NCI-H1694 treated with DMSO at 0.1 percent for 48 hours (cell line): ENCODE measurements at regions not wholly inside any gene's neighbourhood (a gene's known extent, or its start where the extent isn't known, plus 50 kb on each side); places are given as distances from the start of the nearest gene placed in this dataset.

ENCODE experiments used
- DNase-seq: peaks from one replicate; lab custom pipeline; 2025; lab: John Stamatoyannopoulos, UW

GRCh38 chr16:66289051-66289680, 77.3 kb upstream of the CDH5 start:
- DNase-seq: no peak

- no peak for DNase-seq
Observed at GRCh38 chr16:66287926-66288325, 78.6 kb upstream of the CDH5 start.

- DNase-seq: no peak
Observed at GRCh38 chr16:66287416-66287815, 79.1 kb upstream of the CDH5 start.

DNA sequence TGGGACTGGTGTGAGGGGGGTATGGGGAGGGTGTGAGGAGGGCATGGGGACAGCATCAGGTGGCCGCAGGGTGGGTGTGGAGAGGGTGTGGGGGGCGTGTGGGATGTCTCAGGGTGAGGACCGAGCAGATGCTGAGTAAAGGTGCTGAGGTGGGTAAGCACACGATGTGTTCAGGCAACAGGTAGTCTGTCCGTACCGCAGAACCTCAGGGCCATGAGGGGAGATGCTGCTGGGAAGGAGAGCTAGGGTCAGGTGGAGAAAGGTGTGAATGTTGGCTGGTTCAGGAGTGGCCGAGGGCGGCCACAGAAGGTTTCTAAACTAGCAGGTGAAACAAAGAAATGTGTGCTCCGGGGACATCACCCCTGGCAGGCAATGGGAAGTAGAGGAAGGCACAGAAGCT, 80.0 kb upstream of the CDH5 start:
- DNase-seq: no peak

DNA sequence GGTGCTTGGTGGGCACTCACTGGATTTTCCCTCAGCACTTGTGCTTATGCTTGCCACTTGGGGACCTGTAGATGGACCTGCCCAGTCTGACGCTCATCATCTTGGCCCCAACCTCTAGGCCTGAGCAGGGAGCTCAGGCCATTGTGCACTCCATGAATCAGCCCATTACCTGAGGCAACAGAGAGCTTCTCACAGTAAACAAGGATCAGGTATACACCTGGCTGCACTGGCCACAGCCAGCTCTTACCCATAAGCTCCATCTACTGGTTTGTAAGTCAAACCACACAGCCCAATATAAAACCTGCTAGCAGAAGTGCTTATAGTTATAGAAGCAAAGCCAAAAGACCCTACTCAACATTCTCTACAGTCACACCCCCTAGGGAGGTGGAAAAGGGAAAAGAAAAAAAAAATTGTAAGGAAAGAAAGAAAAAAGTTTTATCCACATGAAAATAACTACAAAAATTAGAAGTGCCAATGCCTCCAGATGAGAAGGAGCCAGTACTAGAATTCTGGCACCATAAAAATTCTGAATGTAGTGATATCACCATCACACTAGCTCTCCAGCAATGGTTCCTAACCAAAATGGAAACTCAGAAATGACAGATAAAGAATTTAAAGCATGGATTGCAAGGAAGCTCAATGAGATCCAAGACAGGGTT, 87.8 kb upstream of the CDH5 start:
- DNase-seq: no peak

GRCh38 chr16:66278111-66278531, 88.4 kb upstream of the CDH5 start:
- no peak for DNase-seq

DNA sequence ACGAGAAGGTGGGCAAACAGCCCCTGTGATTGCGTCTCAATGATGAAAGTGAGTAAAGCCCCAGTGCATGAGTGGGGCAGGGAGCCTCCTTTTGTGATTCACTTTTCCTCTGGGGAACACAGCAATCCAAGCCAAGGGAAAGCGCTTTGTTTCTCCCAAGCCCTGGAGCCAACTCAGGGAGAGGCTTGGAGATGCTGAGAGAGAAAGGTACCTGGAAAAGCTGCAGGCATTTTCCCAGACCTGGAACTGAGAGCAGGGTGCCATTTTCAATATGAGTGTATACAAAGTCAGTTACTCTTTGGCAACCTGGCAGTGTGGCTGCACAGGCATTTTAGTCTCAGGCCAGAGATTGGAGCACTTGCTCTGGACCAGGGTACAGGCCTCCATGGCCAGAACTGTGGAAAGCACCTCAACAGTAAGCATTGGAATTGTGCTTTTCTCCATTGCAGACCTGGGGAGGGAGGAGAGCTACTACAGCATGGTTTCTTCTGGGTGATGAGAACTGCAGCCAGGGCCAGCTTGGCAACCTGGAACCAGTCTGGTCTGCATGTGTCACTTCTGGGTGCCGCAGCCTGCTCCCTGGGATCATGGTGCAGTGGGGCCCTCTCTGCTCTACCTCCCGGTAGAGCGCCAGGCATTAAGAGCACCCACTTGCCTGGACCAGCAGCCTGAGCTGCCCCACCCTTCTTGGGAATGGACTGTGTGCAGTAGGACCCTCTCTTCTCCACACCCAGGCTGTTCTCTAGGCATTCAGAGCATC, 89.0 kb upstream of the CDH5 start:
- no peak for DNase-seq

GRCh38 chr16:66275775-66276428, 90.6 kb upstream of the CDH5 start:
- peak; percentile 61 for DNase-seq

DNA sequence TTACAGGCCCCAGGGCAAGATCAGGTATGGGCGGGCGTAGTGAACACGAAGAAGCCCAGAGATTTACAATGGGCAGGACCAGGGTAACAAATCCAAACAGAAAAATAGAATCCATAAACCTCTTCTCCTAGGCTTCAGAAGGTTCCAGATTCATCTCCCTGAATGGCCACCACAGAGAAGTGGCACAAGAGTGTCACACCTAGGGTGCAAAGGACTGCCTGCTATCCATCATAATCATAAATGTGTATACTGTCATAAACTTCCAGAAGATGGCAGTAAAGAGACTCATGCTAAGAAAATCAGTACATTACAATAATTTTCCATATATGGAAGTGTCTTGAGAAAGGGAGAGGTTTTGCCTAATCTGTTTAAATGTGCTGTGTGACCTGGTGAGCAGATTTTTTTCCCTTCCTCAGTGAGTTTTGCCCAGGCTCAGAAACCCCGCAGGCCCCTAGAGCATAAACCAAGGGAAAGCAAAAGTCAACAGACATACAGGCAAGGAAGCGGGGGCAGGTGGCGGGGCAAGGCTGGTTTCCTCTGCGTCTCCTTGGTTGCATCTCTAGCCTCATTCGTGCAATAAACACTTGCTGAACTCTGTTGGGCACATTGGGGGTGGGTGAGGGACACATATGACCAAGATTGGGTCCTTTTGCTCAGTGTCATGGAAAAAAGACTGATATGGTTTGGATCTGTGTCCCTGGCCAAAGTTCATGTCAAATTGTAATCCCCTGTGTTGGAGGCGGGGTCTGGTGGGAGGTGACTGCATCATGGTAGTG, 92.0 kb upstream of the CDH5 start:
- DNase-seq: peak; percentile 42

DNA sequence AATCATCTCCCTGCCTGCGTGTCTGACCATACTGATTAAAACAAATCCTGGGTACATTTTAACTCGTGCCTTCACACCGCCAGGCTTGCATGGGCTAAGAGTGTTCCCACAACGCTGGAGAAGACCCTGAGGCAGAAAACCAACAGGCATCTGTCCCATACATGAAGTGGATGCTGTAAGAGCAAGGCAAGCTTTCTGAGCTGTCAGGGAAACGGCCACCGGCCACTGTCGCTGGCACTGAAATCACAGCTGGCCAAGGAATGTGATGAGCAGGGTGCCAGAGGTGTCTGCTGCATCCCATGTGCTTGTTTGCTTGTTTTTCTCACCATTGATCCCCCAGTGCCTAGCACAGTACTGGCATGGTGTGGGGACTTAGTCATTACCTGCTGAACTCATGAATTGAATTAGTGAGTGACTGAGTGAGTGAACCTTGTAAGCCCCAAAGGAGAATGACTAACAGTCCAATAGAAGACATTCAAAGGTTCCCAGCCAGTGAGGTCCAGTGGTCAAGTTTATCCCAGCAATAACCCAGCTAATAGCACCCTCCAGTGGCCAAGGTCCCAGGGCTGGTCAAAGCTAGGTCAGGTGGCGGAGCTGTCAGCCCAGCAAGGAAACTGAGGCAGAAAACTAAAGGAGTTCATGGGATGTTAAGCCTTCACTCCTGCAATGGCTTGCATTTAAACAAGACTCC, 92.7 kb upstream of the CDH5 start:
- DNase-seq: no peak

- DNase-seq: no peak
Observed at GRCh38 chr16:66273053-66273452, 93.4 kb upstream of the CDH5 start.

GRCh38 chr16:66272461-66272860, 94.0 kb upstream of the CDH5 start:
- no peak for DNase-seq

GRCh38 chr16:66271074-66272060, 95.1 kb upstream of the CDH5 start:
- no peak for DNase-seq

DNA sequence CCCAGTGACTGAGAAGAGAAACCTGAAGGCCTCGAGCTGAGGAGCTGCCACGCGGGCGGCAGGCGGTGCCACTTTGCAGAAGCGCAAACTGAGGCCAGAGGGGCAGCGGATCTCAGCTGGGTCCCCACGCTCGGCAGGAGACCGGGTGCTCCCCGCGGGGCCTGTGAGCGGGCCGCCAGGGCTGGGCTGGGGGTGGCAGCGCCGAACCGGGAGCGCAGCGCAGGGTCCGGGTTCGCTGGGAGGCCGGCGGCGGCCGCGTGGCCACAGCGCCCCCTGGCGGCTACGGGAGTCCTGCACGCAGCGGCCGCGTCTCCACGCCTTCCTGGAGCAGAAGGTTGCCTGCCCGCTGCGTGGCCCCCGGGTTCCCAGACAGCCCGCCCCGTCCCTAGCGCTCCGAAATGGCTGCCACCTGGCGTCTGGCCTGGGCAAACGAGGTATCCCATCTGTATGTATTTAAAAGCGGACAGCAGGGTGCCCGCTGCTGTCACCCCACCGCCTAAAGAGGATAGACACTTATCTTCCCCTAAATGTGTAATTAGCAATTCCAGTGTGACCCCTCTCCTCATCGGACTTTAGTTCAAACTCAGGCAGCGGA, 96.1 kb upstream of the CDH5 start:
- peak; percentile 24 for DNase-seq

DNA sequence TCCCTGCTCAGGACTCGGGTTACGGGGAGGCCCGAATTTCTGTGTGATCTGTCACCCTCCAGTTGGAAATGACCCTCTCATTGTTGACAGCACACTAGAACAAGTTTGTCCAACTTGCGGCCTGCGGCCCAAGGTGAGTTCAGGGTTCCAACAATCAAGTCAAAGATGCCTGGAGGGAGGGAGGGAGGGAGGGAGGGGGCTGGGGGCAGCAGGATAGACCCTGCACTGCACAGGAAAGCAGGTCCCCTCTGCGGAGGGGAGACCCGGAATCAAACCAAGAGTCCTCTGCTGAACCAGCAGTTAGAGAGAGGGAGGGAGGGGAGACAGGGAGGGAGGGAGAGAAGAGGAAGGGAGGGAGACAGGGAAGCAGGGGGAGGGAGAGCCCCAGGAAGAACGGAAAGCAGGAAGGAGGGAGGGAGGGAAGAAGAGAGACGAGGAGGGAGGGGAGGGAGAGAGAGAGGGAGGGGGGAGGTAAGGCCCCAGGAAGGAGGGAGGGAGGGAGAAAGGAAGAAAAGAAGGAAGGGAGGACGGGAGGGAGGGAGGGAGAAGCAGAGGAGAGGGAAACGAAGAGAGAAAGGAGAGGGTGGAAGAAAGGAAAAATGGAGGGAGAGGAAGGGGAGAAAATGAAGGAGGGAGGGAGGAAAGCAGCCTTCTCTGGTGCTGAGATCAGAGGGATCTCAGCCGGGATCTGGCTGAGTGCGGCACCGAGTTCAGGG, 96.7 kb upstream of the CDH5 start:
- DNase-seq: no peak

DNA sequence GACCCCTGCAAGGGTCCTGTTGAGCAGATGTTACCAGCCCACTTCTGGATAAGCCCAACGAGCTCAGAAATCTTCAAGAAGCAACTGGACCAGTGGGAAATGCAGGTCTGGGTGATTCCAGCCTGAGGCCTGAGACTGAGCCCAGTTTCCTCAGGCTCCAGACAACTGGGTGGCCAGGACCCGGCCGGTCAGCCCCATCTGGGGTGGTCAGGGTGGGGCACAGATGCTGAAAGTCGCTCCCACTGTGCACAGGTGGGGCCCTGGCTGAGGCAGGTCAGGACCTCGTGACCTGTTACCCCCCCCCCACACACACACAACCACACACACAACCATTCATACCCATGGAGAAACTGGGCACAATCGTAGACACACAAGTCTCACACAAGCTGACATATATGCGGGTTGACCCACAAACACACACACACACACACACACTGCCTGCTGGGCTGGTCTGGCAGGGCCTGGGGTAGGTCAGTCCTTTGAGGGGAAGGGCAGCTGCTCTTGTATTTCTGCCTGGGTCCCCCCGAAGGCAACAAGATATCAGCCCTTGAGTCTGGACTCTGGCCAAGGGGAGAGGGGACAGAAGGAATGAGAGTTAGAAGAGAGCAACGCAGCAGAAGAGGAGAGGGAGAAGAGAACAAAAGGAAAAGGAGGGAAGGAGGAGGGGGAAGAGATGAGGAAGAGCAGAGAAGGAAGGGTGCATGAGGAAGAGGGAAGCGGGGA, 99.0 kb upstream of the CDH5 start:
- DNase-seq: no peak

GRCh38 chr16:66266436-66267291, 99.8 kb upstream of the CDH5 start:
- no peak for DNase-seq
